Mesendoderm (in vitro differentiated cells): ENCODE measurements at regions not wholly inside any gene's neighbourhood (a gene's known extent, or its start where the extent isn't known, plus 50 kb on each side); places are given as distances from the start of the nearest gene placed in this dataset.
A peak's percentile ranks its signal among the peaks of the same experiment; 100 is the strongest.

Experiments
- DNase-seq: peaks from one replicate; pipeline ENCODE4 v3.0.0; 2013
- H2AK5ac ChIP-seq: 2 replicates; pipeline ENCODE4 v1.6.1; 2013; ENCODE audit warnings: low read length, inconsistent platforms
- H2BK120ac ChIP-seq: 2 replicates; pipeline ENCODE4 v1.6.1; 2013; ENCODE audit warnings: low read depth, mild to moderate bottlenecking, low read length, moderate library complexity, mixed read lengths
- H2BK15ac ChIP-seq: replicated peaks from 2 replicates; pipeline ENCODE4 v1.6.1; 2013; ENCODE audit warnings: low read depth, mild to moderate bottlenecking, moderate library complexity
- H2BK5ac ChIP-seq: 2 replicates; pipeline ENCODE4 v1.6.1; 2013; ENCODE audit warnings: low read length, inconsistent platforms
- H3K18ac ChIP-seq: 2 replicates; pipeline ENCODE4 v1.6.1; 2013; ENCODE audit warnings: mild to moderate bottlenecking, low read length, mixed read lengths
- H3K23ac ChIP-seq: one replicate; pipeline ENCODE4 v1.6.1; 2013; ENCODE audit warnings: low read length
- H3K27ac ChIP-seq: 2 replicates; pipeline ENCODE4 v1.5.1; 2013; ENCODE audit warnings: low read depth, mild to moderate bottlenecking, inconsistent platforms, low read length, moderate library complexity
- H3K27me3 ChIP-seq: 2 replicates; pipeline ENCODE4 v1.6.1; 2013; ENCODE audit warnings: low read length, control low read depth, mild to moderate bottlenecking, inconsistent platforms; ENCODE audit not compliant: insufficient read depth, poor library complexity
- H3K36me3 ChIP-seq: 2 replicates; pipeline ENCODE4 v1.6.1; 2013; ENCODE audit warnings: low read length, inconsistent platforms; ENCODE audit not compliant: control insufficient read depth, insufficient read depth
- H3K4ac ChIP-seq: one replicate; pipeline ENCODE4 v1.6.1; 2013; ENCODE audit warnings: low read depth, mild to moderate bottlenecking, low read length, moderate library complexity
- H3K4me1 ChIP-seq: 2 replicates; pipeline ENCODE4 v1.6.1; 2013; ENCODE audit warnings: low read depth, low read length, inconsistent platforms; ENCODE audit not compliant: control insufficient read depth
- H3K4me2 ChIP-seq: 2 replicates; pipeline ENCODE4 v1.6.1; 2013; ENCODE audit warnings: low read length
- H3K4me3 ChIP-seq: 2 replicates; pipeline ENCODE4 v1.5.1; 2013; ENCODE audit warnings: mild to moderate bottlenecking, low read length
- H3K56ac ChIP-seq: one replicate; pipeline ENCODE4 v1.6.1; 2013; ENCODE audit warnings: low read length
- H3K79me1 ChIP-seq: 2 replicates; pipeline ENCODE4 v1.6.1; 2013; ENCODE audit warnings: low read length, inconsistent platforms
- H3K79me2 ChIP-seq: 2 replicates; pipeline ENCODE4 v1.6.1; 2013; ENCODE audit warnings: mild to moderate bottlenecking, low read length; ENCODE audit not compliant: control insufficient read depth, insufficient read depth
- H3K9ac ChIP-seq: 2 replicates; pipeline ENCODE4 v1.6.1; 2013; ENCODE audit warnings: low read length, inconsistent platforms
- H4K5ac ChIP-seq: one replicate; pipeline ENCODE4 v1.6.1; 2013; ENCODE audit warnings: low read length
- H4K8ac ChIP-seq: one replicate; pipeline ENCODE4 v1.6.1; 2013; ENCODE audit warnings: low read depth, mild to moderate bottlenecking, control low read depth, low read length, moderate library complexity
- WGBS: extraction: QIAGEN DNeasy Blood & Tissue Kit; methylation state at CpG from one replicate; pipeline ENCODE4 v1.1.7; 2013; ENCODE audit warnings: low lambda C conversion rate, missing lambda C conversion rate; ENCODE audit not compliant: insufficient coverage; ENCODE audit errors: extremely low coverage; 5-methylcytosine and 5-hydroxymethylcytosine counted together

DNA sequence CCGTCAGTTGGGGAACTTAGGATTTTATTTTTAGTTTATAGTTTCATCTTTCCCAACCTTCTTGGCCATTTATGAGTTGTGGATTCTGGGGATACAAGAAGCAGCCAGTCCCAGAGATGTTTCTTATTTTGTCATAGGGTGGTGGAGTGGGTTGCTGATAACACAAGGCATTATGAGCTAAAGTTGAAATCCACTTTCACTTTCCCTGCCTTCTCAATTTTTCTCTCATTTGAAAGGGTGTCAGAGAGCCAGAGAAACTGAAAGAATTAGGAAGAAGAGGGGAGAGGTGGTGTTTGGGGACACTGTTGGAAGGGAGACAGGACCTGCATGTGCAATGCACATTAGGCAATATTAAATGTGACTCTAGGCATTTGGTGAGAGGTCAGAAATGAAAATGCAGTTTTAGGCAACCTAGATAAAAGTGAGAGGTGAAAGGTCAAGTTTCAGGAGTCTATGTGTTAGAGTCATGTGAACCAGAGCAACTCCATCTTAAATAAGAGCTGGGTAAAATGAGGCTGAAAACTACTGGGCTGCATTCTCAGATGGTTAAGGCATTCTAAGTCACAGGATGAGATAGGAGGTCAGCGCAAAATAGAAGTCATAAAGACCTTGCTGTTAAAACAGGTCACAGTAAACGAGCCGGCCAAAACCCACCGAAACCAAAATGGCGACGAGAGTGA, 71.1 kb upstream of the F3 start:
- no peak overlapping the region for H2BK5ac ChIP-seq
- no peak overlapping the region for H3K4me3 ChIP-seq
- WGBS, result no CpG with 5 or more reads among the region's 7 CpGs
- no peak overlapping the region for H2BK120ac ChIP-seq
- no peak overlapping the region for H3K18ac ChIP-seq
- H3K27me3 ChIP-seq, result no peaks in the 10 kb centered on the region
- H3K4ac ChIP-seq, result no peak overlapping the region
- no peak overlapping the region for H3K23ac ChIP-seq
- H3K79me2 ChIP-seq, result no peaks in the 10 kb centered on the region
- H4K5ac ChIP-seq, result no peak overlapping the region
- no peak overlapping the region for H3K9ac ChIP-seq
- H3K4me1 ChIP-seq, result no peaks in the 10 kb centered on the region
- no peaks in the 10 kb centered on the region for H3K36me3 ChIP-seq
- H3K27ac ChIP-seq, result no peak overlapping the region
- no peak overlapping the region for H3K56ac ChIP-seq
- H3K79me1 ChIP-seq, result no peaks in the 10 kb centered on the region
- H2AK5ac ChIP-seq, result no peak overlapping the region
- no peak overlapping the region for H3K4me2 ChIP-seq
- H2BK15ac ChIP-seq, result no peak overlapping the region
- DNase-seq, result no peak
- no peak overlapping the region for H4K8ac ChIP-seq

DNA sequence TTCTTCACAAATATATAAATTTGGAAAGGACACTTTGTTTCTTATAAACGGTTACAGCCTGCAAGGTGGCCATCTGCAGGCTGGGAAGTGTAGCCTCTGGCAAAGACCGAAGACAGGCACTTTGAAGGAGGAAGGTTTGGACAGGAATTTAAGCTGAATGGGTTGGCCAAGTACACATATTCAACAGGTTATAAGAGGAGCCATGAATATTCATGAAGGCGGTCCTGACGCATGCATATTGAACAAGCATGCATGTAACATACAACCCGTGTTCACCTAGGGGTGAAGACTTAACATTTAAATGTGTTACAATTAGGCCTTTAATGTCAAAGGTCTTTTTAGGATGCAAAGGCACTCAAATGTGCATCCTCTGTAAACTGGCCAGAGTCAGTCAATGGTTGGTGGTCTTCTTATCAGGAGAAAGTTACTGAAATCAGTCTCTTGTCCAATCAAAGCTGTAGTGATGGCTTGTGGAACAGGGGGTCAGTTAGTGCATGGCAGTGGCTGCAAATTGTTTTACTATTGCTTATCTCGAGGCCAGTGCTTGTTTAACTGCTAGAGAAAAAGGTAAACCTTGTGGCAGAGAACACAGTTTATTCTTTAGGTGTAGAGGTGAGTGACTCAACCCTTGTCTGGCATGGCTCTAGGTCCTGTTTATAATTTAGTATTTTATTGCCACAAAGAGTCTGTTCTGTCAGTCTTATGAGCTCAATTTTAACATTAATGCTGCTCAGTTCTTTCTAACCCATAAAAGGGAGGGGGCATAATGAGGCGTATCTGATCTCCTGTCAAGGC, 70.3 kb upstream of the F3 start:
- Histone ChIP-seq H2BK15ac (no peak overlapping the region), H3K36me3 (no peaks in the 10 kb centered on the region), H4K8ac (no peak overlapping the region), H3K18ac (no peak overlapping the region), H3K23ac (no peak overlapping the region), H3K4me2 (no peak overlapping the region), H3K4me1 (no peaks in the 10 kb centered on the region), H3K27ac (no peak overlapping the region), H4K5ac (no peak overlapping the region), H3K4ac (no peak overlapping the region), H3K56ac (no peak overlapping the region), H3K4me3 (no peak overlapping the region), H3K27me3 (no peaks in the 10 kb centered on the region), H2BK120ac (no peak overlapping the region), H3K79me1 (no peaks in the 10 kb centered on the region), H2AK5ac (no peak overlapping the region), H3K79me2 (no peaks in the 10 kb centered on the region), H3K9ac (no peak overlapping the region), H2BK5ac (no peak overlapping the region)
- no peak for DNase-seq
- WGBS, result no CpG with 5 or more reads among the region's 7 CpGs

DNA sequence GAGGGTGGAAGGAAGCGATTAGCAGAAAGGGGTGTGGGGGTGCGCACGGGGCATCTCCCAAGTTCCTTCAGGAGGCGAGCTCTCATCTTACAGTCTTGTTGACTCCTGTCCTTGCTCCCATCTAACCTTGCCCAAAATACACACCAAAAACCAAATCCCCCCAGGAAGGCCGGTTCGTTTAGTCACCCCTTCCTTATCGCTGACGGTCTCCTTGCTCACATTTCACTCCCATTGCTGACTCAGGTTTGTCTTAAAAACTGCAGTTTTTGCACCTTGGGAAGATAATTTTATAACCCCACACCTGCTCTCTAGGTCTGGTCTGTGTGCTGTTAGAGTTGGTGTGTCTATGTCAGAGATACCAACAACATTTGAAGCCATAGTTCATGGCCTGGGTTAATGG, 68.1 kb upstream of the F3 start:
- H3K36me3 ChIP-seq, result no peaks in the 10 kb centered on the region
- H2AK5ac ChIP-seq, result no peak overlapping the region
- no peak overlapping the region for H4K5ac ChIP-seq
- H3K4me3 ChIP-seq, result no peak overlapping the region
- H3K79me1 ChIP-seq, result no peaks in the 10 kb centered on the region
- H3K4me1 ChIP-seq, result no peaks in the 10 kb centered on the region
- no peak overlapping the region for H2BK5ac ChIP-seq
- no peaks in the 10 kb centered on the region for H3K27me3 ChIP-seq
- no peak overlapping the region for H2BK120ac ChIP-seq
- no peak for DNase-seq
- H3K18ac ChIP-seq, result no peak overlapping the region
- no peak overlapping the region for H3K4me2 ChIP-seq
- no peak overlapping the region for H2BK15ac ChIP-seq
- no peak overlapping the region for H3K27ac ChIP-seq
- H3K79me2 ChIP-seq, result no peaks in the 10 kb centered on the region
- no CpG with 5 or more reads among the region's 8 CpGs for WGBS
- H4K8ac ChIP-seq, result no peak overlapping the region
- H3K4ac ChIP-seq, result no peak overlapping the region
- no peak overlapping the region for H3K56ac ChIP-seq
- no peak overlapping the region for H3K23ac ChIP-seq
- H3K9ac ChIP-seq, result no peak overlapping the region

DNA sequence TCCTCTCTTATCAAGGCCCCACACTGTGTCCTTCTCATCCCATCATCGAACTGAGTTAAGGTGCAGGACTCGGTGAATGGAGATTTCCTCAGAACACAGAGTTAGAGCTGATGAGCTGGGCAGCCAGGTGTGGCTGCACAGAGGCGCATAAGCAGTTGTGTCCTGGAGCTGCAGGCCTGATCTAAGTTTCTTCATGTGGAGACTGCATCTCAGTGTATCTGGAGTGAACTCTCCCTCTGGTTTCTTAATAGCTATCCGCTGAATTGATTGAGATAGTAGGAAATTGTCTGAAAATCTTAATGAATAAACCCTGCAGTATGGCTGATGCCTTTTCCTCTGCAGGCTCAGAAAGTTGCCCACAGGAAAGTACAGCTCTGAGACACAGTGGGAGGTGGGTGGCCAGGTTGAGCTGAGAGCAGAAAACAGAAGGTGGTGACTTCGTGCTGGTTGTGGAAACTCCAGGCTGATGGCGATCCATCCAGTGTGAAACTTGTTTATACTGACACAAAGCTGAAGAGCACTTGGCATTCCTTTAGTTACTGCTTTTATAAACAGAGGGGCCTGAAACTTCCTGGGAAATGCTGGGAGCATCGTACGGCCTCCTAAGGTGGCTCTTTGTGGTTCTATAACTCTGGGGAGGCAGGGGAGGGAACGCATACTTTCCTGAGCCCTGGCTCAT, 67.4 kb upstream of the F3 start:
- Histone ChIP-seq H3K4me3 (no peak overlapping the region), H3K79me1 (no peaks in the 10 kb centered on the region), H3K9ac (no peak overlapping the region), H4K5ac (no peak overlapping the region), H3K56ac (no peak overlapping the region), H3K27ac (no peak overlapping the region), H2BK5ac (no peak overlapping the region), H3K79me2 (no peaks in the 10 kb centered on the region), H2BK15ac (no peak overlapping the region), H3K27me3 (no peaks in the 10 kb centered on the region), H2BK120ac (no peak overlapping the region), H3K36me3 (no peaks in the 10 kb centered on the region), H2AK5ac (no peak overlapping the region), H3K23ac (no peak overlapping the region), H3K4me2 (no peak overlapping the region), H4K8ac (no peak overlapping the region), H3K18ac (no peak overlapping the region), H3K4ac (no peak overlapping the region), H3K4me1 (no peaks in the 10 kb centered on the region)
- no CpG with 5 or more reads among the region's 9 CpGs for WGBS
- DNase-seq, result no peak

DNA sequence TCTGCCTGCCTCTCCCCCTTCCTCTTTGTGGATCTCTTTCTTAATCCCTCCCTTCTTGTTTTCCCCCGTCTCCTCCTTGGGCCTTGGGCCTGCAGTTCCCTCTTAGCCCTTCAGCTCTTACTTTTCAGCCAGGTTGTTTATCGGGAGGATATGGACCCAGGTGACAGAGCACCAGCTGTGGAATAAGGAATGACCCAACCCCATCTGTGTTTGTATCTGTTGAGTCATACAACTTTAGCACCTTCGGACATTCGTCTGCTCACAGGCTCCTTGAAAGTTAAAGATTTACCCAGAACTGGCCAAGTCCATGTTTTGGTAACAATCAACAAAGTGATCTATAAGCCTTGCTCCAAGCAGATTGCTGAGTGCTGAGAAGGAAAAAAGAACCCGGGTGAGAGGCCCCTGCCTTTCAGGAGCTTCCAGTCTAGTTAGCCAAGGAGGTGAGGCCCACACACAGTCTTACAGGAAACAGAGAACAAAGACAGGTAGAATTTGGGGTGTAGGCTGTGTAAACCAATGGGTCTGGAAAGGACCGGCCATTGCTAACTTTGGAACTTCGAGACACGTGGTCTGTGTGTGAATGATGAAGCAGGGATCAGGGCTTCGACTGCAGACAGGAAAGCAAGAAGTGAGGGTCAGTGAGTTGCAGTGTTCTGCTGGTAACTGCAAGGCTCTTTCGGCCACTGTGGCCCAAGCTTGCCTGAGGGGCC, 66.7 kb upstream of the F3 start:
- Histone ChIP-seq H3K56ac (peak overlapping the region; percentile 58), H3K18ac (no peak overlapping the region), H2BK15ac (no peak overlapping the region), H4K8ac (no peak overlapping the region), H3K36me3 (no peaks in the 10 kb centered on the region), H2AK5ac (no peak overlapping the region), H3K79me1 (no peaks in the 10 kb centered on the region), H2BK120ac (no peak overlapping the region), H3K4me3 (no peak overlapping the region), H3K4me2 (no peak overlapping the region), H3K79me2 (no peaks in the 10 kb centered on the region), H3K27me3 (no peaks in the 10 kb centered on the region), H4K5ac (no peak overlapping the region), H3K23ac (no peak overlapping the region), H3K4ac (no peak overlapping the region), H3K27ac (no peak overlapping the region), H2BK5ac (no peak overlapping the region), H3K4me1 (no peaks in the 10 kb centered on the region), H3K9ac (no peak overlapping the region)
- WGBS, result no CpG with 5 or more reads among the region's 10 CpGs
- DNase-seq, result no peak
